ENCODE measurements at regions not wholly inside any gene's neighbourhood (a gene's known extent, or its start where the extent isn't known, plus 50 kb on each side); places are given as distances from the start of the nearest gene placed in this dataset.

DNA sequence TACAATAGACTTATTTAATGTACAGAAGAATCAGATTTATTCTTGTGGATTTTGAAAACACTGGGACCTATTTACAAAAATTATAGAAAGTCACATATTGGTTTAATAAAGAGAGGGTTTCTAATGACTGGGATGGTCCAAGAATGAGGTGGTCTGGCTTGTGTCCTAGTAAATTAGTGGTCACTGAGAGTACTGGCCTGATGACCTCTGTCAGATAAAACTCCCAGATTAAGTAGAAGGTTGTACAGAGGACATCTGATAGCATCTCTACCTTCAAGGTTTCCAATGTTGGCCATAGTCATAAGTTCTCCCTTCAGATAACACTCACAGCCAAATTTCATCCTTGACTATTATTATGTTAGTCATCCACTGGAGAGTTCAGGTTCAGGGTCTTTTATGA is 692.9 kb downstream of the MTRR start:
- TF ChIP-seq RELA (CRISPR knock-in tag; IDR thresholded peaks at IDR 0.05; ENCODE audit: borderline replicate concordance), result no peak
- TF ChIP-seq, protein P1, sequence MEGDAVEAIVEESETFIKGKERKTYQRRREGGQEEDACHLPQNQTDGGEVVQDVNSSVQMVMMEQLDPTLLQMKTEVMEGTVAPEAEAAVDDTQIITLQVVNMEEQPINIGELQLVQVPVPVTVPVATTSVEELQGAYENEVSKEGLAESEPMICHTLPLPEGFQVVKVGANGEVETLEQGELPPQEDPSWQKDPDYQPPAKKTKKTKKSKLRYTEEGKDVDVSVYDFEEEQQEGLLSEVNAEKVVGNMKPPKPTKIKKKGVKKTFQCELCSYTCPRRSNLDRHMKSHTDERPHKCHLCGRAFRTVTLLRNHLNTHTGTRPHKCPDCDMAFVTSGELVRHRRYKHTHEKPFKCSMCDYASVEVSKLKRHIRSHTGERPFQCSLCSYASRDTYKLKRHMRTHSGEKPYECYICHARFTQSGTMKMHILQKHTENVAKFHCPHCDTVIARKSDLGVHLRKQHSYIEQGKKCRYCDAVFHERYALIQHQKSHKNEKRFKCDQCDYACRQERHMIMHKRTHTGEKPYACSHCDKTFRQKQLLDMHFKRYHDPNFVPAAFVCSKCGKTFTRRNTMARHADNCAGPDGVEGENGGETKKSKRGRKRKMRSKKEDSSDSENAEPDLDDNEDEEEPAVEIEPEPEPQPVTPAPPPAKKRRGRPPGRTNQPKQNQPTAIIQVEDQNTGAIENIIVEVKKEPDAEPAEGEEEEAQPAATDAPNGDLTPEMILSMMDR (IDR thresholded peaks at IDR 0.05), result no peak
- TF ChIP-seq ETV6 (CRISPR knock-in tag; IDR thresholded peaks at IDR 0.05), result no peak
- no peak for TF ChIP-seq IRF2 (CRISPR knock-in tag; IDR thresholded peaks at IDR 0.05; ENCODE audit: borderline replicate concordance, low read depth)
- TF ChIP-seq TP53 (CRISPR knock-in tag; IDR thresholded peaks at IDR 0.05), result no peak
- TF ChIP-seq, protein P2, sequence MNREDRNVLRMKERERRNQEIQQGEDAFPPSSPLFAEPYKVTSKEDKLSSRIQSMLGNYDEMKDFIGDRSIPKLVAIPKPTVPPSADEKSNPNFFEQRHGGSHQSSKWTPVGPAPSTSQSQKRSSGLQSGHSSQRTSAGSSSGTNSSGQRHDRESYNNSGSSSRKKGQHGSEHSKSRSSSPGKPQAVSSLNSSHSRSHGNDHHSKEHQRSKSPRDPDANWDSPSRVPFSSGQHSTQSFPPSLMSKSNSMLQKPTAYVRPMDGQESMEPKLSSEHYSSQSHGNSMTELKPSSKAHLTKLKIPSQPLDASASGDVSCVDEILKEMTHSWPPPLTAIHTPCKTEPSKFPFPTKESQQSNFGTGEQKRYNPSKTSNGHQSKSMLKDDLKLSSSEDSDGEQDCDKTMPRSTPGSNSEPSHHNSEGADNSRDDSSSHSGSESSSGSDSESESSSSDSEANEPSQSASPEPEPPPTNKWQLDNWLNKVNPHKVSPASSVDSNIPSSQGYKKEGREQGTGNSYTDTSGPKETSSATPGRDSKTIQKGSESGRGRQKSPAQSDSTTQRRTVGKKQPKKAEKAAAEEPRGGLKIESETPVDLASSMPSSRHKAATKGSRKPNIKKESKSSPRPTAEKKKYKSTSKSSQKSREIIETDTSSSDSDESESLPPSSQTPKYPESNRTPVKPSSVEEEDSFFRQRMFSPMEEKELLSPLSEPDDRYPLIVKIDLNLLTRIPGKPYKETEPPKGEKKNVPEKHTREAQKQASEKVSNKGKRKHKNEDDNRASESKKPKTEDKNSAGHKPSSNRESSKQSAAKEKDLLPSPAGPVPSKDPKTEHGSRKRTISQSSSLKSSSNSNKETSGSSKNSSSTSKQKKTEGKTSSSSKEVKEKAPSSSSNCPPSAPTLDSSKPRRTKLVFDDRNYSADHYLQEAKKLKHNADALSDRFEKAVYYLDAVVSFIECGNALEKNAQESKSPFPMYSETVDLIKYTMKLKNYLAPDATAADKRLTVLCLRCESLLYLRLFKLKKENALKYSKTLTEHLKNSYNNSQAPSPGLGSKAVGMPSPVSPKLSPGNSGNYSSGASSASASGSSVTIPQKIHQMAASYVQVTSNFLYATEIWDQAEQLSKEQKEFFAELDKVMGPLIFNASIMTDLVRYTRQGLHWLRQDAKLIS (CRISPR knock-in tag; IDR thresholded peaks at IDR 0.05; ENCODE audit: borderline replicate concordance), result no peak
- TF ChIP-seq, protein P3, sequence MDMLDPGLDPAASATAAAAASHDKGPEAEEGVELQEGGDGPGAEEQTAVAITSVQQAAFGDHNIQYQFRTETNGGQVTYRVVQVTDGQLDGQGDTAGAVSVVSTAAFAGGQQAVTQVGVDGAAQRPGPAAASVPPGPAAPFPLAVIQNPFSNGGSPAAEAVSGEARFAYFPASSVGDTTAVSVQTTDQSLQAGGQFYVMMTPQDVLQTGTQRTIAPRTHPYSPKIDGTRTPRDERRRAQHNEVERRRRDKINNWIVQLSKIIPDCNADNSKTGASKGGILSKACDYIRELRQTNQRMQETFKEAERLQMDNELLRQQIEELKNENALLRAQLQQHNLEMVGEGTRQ (CRISPR knock-in tag; IDR thresholded peaks at IDR 0.05), result no peak
- no peak for TF ChIP-seq ELF4 (CRISPR knock-in tag; IDR thresholded peaks at IDR 0.05; ENCODE audit: low read depth)
